Fibroblast of the aortic adventitia (primary cell): ENCODE measurements at regions not wholly inside any gene's neighbourhood (a gene's known extent, or its start where the extent isn't known, plus 50 kb on each side); places are given as distances from the start of the nearest gene placed in this dataset.

ENCODE experiments used
- DNase-seq: peaks from one replicate; pipeline ENCODE4 v3.0.0-alpha.2; 2010; ENCODE audit warnings: low read depth
- H3K4me3 ChIP-seq: 2 replicates; pipeline ENCODE4 v1.5.1; 2011; ENCODE audit warnings: low read depth, mild to moderate bottlenecking, control low read depth, low read length, moderate library complexity
- CTCF ChIP-seq: IDR thresholded peaks from 2 replicates; pipeline ENCODE4 v1.5.1; 2011; ENCODE audit warnings: mild to moderate bottlenecking, low read length, control low read depth, inconsistent platforms; ENCODE audit not compliant: insufficient read depth

DNA sequence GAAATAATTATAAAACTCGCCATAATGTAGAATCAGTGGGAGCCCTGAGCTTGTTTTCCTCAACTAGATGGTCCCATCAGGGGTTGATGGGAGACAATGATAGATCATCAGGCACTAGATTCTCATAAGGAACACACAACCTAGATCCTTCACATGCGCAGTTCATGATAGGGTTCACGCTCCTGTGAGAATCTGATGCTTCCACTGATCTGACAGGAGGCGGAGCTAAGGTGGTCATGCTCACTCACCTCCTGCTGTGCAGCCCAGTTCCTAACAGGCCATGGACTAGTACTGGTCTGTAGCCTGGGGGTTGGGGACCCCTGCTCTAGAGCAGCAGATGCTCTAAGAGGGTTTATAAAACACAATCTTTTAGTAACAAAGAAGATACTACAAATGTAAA is 183.6 kb downstream of the ANXA2 start:
- no peak for TF ChIP-seq CTCF
- H3K4me3 ChIP-seq: no peak overlapping the region
- DNase-seq: no peak

- no peak overlapping the region for H3K4me3 ChIP-seq
- no peak for DNase-seq
- TF ChIP-seq CTCF: no peak
These were observed 182.4 kb downstream of the ANXA2 start for GRCh38 chr15:60215225-60215963.

DNA sequence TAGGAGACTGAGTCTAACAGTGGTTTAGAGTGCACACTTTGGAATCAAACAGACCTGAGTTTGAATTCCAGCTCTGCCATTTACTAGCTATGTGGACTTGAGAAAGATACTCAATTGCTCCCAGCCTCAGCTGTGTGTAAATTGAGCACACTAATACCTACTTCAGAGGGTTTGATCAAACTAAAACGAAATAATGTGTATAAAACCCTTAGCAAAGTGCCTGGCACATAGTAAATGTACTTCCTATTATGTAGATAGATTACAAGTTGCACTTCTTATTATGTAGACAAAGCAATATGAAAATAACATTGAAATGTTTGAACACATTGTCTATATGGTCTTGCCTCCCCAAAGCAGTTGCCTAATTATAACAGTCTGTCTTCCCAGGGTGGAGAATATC is 180.6 kb downstream of the ANXA2 start:
- no peak for TF ChIP-seq CTCF
- no peak overlapping the region for H3K4me3 ChIP-seq
- DNase-seq: no peak

DNA sequence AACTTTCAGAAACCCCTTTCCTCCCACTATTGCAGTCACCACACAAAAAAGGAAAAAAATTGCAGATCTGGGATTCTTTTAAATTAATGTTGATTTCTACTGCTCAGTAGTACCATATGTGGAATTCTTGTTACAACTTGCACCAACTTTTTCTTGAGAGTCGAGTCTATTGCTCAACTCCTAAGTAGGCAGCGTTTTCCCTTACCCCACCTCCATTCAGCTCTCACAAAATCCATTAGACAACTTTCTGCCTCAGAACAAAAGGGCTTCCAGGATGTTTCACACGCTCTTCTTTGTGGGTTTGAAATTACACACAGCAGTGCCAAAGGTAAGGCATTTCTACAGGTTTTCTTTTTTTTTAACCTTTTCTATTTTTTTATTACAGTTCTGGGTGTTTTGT is 179.5 kb downstream of the ANXA2 start:
- no peak for DNase-seq
- no peak overlapping the region for H3K4me3 ChIP-seq
- no peak for TF ChIP-seq CTCF

DNA sequence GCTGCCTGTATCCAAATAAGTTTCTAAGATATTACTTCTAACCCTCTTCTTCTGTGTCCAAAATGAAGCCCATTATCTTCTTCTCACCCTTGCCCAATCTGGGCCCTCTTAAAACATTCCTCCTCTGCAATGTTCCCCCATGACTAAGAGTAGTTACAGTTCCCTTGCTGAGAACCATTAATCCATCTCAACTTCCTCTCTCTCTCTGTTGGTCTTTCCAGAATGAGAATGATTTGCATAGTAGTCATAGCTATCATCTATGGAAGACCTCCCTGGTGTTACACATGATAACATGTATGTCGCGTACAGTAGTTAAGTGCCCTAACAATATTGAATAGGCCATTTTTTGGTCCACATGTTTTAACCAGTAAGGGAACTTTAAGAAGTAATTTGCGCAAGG is 177.9 kb downstream of the ANXA2 start:
- TF ChIP-seq CTCF: no peak
- no peak for DNase-seq
- no peak overlapping the region for H3K4me3 ChIP-seq

- H3K4me3 ChIP-seq: no peak overlapping the region
- DNase-seq: no peak
- TF ChIP-seq CTCF: no peak
These were observed 176.4 kb downstream of the ANXA2 start for GRCh38 chr15:60221356-60221755.

GRCh38 chr15:60222404-60222803 is 175.4 kb downstream of the ANXA2 start:
- no peak overlapping the region for H3K4me3 ChIP-seq
- no peak for DNase-seq
- no peak for TF ChIP-seq CTCF
